ENCODE measurements at regions not wholly inside any gene's neighbourhood (a gene's known extent, or its start where the extent isn't known, plus 50 kb on each side); places are given as distances from the start of the nearest gene placed in this dataset.

- no peak for TF ChIP-seq CTCF (IDR thresholded peaks at IDR 0.05)
- TF ChIP-seq POLR2A (IDR thresholded peaks at IDR 0.05) = no peak
These were observed 358.8 kb upstream of the B3GALT2 start for GRCh38 chr1:193545171-193545570.

Measured in thyroid gland (tissue), 4 donors.